22Rv1 (cell line): ENCODE measurements at regions not wholly inside any gene's neighbourhood (a gene's known extent, or its start where the extent isn't known, plus 50 kb on each side); places are given as distances from the start of the nearest gene placed in this dataset.

Experiments used
- ZFX ChIP-seq: fragments of 450-650 bp; IDR thresholded peaks from 2 replicates; pipeline ENCODE4 v1.6.1; 2017; ENCODE audit warnings: antibody characterized with exemption, borderline replicate concordance
- TF ChIP-seq, protein P1 (sequence below): fragments of 450-650 bp; IDR thresholded peaks from 2 replicates; pipeline ENCODE4 v1.5.1; 2017; ENCODE audit warnings: mild to moderate bottlenecking

- TF ChIP-seq, protein P1, sequence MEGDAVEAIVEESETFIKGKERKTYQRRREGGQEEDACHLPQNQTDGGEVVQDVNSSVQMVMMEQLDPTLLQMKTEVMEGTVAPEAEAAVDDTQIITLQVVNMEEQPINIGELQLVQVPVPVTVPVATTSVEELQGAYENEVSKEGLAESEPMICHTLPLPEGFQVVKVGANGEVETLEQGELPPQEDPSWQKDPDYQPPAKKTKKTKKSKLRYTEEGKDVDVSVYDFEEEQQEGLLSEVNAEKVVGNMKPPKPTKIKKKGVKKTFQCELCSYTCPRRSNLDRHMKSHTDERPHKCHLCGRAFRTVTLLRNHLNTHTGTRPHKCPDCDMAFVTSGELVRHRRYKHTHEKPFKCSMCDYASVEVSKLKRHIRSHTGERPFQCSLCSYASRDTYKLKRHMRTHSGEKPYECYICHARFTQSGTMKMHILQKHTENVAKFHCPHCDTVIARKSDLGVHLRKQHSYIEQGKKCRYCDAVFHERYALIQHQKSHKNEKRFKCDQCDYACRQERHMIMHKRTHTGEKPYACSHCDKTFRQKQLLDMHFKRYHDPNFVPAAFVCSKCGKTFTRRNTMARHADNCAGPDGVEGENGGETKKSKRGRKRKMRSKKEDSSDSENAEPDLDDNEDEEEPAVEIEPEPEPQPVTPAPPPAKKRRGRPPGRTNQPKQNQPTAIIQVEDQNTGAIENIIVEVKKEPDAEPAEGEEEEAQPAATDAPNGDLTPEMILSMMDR = no peak
- no peak for TF ChIP-seq ZFX
Measured at GRCh38 chr5:124866355-124867136, 120.1 kb upstream of the ZNF608 start.
